NCI-H2171 treated with DMSO at 0.1 percent for 48 hours (cell line): ENCODE measurements at regions not wholly inside any gene's neighbourhood (a gene's known extent, or its start where the extent isn't known, plus 50 kb on each side); places are given as distances from the start of the nearest gene placed in this dataset.

Experiments used
- DNase-seq: peaks from one replicate; lab custom pipeline; 2025; lab: John Stamatoyannopoulos, UW

GRCh38 chr1:234975941-234976860, 152.4 kb downstream of the TOMM20 start:
- DNase-seq = no peak

- no peak for DNase-seq
Observed at GRCh38 chr1:234975122-234975940, 153.3 kb downstream of the TOMM20 start.

- no peak for DNase-seq
Observed at GRCh38 chr1:234973426-234974250, 155.0 kb downstream of the TOMM20 start.

GRCh38 chr1:234972411-234973191, 156.0 kb downstream of the TOMM20 start:
- no peak for DNase-seq

DNA sequence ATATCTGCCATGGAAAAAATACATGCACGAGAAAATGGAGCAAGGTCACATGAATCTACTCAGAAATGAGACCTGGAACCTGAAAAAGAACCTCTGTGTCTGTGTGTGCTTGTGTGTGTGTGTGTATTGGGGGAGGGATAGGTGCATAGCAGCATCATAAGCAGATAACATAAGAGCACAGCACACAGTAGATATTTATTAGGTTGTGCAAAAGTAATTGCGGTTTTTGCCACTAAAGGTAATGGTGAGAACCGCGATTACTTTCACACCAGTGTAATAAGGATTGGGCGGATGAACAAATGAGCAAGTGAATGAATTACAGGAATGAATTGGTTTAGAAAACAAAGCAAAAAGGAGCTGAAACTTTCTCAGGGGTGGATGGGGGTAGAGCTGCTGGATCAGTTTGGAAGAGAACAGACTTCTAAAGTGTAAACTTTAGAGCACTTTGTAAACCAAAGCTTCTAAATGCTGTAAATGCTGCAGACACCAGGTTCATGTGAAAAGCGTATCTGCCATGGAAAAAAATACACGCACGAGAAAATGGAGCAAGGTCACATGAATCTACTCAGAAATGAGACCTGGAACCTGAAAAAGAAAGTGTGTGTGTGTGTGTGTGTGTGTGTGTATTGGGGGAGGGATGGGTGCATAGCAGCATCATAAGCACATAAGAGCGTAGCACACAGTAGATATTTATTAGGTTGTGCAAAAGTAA, 156.9 kb downstream of the TOMM20 start:
- no peak for DNase-seq

DNA sequence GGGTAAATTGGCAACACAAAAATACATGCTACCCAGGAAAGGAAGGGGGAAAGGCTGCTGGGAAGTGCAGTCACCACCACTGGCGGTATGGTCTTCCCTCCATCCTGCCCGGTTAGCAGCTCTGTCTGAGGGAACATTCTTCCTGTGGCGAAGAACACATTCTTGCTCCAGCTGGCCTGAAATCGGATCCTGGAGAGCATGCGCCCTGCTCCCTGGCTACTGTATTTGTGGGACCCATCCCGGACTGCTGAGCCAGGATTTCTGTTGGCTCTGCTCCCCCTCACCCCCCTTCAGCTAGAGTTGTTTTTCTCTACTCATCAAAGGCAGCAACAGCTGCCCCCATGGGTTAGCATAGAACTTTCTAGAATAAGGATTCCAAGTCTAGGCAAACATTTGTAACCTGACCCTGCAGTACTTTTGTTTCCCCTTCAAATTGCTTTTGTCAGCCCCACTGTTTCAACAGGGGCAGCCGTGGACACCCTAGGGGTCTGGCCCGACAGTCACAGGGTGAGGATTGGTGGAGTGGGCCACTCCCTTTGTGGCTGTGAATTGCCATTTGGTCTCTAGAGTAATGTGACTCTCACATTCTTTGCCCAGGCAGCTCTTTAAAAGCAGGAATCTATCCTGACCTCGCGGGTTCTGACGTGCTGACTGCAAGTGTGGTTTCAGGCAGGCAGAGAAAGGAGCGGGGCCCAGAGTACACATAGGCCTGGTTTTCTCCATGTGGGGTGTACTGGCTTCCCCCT, 157.7 kb downstream of the TOMM20 start:
- DNase-seq = peak; percentile 95

GRCh38 chr1:234970401-234970730, 158.3 kb downstream of the TOMM20 start:
- DNase-seq = peak; percentile 74

DNA sequence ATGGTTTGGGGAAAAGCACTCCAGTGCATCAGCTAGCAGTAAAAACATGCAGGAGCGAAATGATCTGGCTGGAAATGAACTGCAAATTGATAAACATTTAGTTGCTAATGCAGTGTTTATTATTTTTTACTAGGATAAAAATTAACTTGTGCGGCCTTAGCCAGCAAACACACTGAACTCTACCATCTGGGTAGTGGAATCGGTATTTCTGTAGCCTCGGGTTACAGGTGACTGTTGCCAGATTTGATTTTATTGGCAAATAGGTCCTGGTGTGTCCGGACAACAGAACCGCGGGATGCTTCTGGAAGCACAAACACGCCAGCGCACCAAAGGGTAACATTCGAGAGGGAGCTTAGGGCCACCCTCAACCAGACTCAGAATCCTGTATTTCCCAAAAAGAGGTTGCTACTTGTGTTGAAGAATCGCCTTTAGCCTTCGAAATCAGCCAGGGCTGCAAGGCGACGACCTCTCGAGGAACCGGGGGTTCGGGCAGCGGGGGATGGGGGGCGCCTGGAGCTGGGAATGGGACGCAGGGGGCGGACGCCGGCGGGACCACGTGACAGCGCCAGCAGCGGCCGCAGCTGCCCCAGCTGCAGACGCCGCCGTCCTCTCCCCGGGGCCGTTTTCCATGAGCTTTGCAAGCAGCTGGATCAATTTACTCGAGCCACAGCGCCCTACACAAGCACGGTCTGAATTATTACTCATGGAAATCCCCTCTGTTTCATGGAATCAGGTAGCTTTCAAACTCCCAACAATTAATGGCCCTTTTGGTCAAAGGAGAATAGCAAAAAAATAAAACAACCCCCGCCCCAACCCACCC, 158.8 kb downstream of the TOMM20 start:
- peak; percentile 75 for DNase-seq

GRCh38 chr1:234969011-234969441, 159.6 kb downstream of the TOMM20 start:
- no peak for DNase-seq

- no peak for DNase-seq
Observed at GRCh38 chr1:234968451-234968850, 160.2 kb downstream of the TOMM20 start.

DNA sequence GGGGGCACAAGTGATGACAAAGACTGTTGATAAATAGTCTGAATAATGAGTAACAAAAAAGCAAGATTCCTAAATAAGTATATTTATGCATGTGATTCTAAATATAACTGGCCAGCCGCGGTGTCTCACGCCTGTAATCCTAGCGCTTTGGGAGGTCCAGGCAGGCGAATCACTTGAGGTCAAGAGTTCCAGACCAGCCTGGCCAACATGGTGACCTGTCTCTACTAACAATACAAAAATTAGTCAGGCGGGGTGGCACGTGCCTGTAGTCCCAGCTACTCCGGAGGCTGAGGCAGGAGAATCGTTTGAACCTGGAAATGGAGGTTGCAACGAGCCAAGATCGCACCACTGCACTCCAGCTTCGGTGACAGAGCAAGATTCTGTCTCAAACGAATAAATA, 161.5 kb downstream of the TOMM20 start:
- DNase-seq = no peak

DNA sequence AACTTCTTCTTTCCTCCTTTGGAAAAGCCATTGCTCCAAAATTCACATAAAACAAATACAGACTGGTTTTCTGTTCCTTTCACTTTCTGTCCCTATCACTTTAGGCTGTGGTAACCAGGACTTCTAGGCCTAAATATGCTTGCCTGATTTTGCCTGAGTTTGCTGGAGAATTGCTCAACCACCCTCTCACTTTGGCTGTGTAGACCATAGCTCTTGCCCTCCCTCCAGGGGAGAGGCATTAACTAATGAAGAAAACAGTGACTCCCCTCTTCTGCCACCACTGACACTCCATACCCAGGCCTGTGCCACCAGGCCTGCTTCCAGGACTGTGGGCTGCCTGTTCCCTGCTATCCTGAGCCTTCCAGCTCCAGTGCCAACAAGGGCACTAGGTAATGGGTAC, 163.5 kb downstream of the TOMM20 start:
- no peak for DNase-seq

DNA sequence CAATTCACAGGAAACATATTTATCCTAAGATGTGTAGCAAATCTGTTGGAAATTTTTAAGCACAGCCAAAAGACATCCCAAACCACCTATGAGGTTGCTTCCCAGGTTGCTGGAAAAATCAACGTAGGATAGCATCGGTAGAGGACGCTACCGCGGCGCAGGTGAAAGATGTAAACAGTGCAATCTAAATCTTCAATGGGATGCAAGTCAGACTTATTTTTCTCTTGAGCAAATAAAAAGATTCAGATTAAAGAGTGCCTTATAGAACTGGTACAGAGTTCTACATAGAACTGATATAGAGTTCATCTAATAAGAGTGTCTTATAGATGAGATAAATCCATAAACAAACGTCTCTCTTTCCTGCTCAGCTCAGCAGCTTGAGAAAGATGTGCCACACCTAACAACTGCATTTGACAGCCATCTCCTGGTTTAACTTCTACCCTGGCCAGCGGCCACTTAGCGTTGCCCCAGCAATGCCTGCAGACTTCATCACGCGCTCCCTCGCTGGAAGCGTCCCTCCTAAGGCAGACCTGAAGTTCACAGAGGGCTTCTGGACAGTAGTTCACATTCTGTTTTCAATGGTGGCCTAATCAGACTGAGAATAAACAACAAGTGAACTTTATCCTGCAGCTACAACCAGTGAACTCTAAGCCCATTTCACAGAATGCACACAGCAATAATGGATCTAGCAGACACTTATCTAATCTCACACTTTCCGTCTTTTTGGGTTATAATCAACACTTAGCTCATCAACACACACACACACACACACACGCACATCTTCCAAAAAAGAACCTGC, 164.5 kb downstream of the TOMM20 start:
- no peak for DNase-seq

GRCh38 chr1:234963180-234963903, 165.3 kb downstream of the TOMM20 start:
- DNase-seq = no peak

GRCh38 chr1:234962340-234962989, 166.2 kb downstream of the TOMM20 start:
- DNase-seq = peak; percentile 45

- DNase-seq = no peak
Observed at GRCh38 chr1:234961456-234962339, 166.9 kb downstream of the TOMM20 start.
